MM.1S (cell line): ENCODE measurements at regions not wholly inside any gene's neighbourhood (a gene's known extent, or its start where the extent isn't known, plus 50 kb on each side); places are given as distances from the start of the nearest gene placed in this dataset.

Source experiments
- DNase-seq: peaks from one replicate; pipeline ENCODE4 v3.0.0-alpha.2; 2015
- H2AFZ ChIP-seq: fragments of 300-600 bp; sonication (generic); 2 replicates; pipeline ENCODE4 v1.6.0; 2016; ENCODE audit warnings: antibody characterized with exemption, low read length
- H3F3A ChIP-seq: fragments of 300-600 bp; sonication (generic); 2 replicates; pipeline ENCODE4 v1.6.1; 2016; ENCODE audit warnings: mild to moderate bottlenecking, antibody characterized with exemption, low read length, moderate library complexity, mixed read lengths; ENCODE audit not compliant: insufficient read depth
- H3K27ac ChIP-seq: fragments of 300-600 bp; sonication (generic); 2 replicates; pipeline ENCODE4 v1.5.1; 2016; ENCODE audit warnings: mild to moderate bottlenecking, low read length
- H3K27me3 ChIP-seq: fragments of 300-600 bp; sonication (generic); replicated peaks from 2 replicates; pipeline ENCODE4 v1.6.0; 2016; ENCODE audit warnings: low read length; ENCODE audit not compliant: insufficient read depth
- H3K36me3 ChIP-seq: fragments of 300-600 bp; sonication (generic); replicated peaks from 2 replicates; pipeline ENCODE4 v1.6.1; 2016; ENCODE audit warnings: mild to moderate bottlenecking, low read length, mixed read lengths; ENCODE audit not compliant: insufficient read depth
- H3K4me1 ChIP-seq: fragments of 300-600 bp; sonication (generic); 2 replicates; pipeline ENCODE4 v1.6.1; 2016; ENCODE audit warnings: low read length, mixed read lengths
- H3K4me2 ChIP-seq: fragments of 300-600 bp; sonication (generic); 2 replicates; pipeline ENCODE4 v1.6.0; 2016; ENCODE audit warnings: low read depth, low read length
- H3K4me3 ChIP-seq: fragments of 300-600 bp; sonication (generic); 2 replicates; pipeline ENCODE4 v1.5.1; 2016; ENCODE audit warnings: low read length, mixed read lengths
- H3K79me2 ChIP-seq: fragments of 300-600 bp; sonication (generic); 2 replicates; pipeline ENCODE4 v1.6.1; 2016; ENCODE audit warnings: mixed run types, low read length, mixed read lengths
- H3K9ac ChIP-seq: fragments of 300-600 bp; sonication (generic); 2 replicates; pipeline ENCODE4 v1.6.1; 2016; ENCODE audit warnings: low read length, mixed read lengths
- H3K9me2 ChIP-seq: fragments of 300-600 bp; sonication (generic); replicated peaks from 2 replicates; pipeline ENCODE4 v1.6.1; 2016; ENCODE audit warnings: mild to moderate bottlenecking, low read length, mixed read lengths; ENCODE audit not compliant: insufficient read depth
- H3K9me3 ChIP-seq: fragments of 300-600 bp; sonication (generic); replicated peaks from 2 replicates; pipeline ENCODE4 v1.6.1; 2016; ENCODE audit warnings: mild to moderate bottlenecking, low read length, mixed read lengths; ENCODE audit not compliant: insufficient read depth
- H4K20me1 ChIP-seq: fragments of 300-600 bp; sonication (generic); 2 replicates; pipeline ENCODE4 v1.6.1; 2016; ENCODE audit warnings: mild to moderate bottlenecking, low read length, moderate library complexity, mixed read lengths; ENCODE audit not compliant: insufficient read depth
- EZH2 ChIP-seq: fragments of 300-600 bp; sonication (generic); optimal IDR thresholded peaks from 2 replicates; pipeline ENCODE3; 2017; ENCODE audit warnings: low read depth, mild to moderate bottlenecking, antibody characterized with exemption, low read length, mixed read lengths
- EZH2phosphoT487 ChIP-seq: fragments of 300-600 bp; sonication (generic); IDR thresholded peaks from 2 replicates; pipeline ENCODE4 v1.6.1; 2018; ENCODE audit warnings: antibody characterized with exemption, low read length
- TF ChIP-seq, protein P1 (sequence below): fragments of 300-600 bp; sonication (generic); IDR thresholded peaks from 2 replicates; pipeline ENCODE4 v1.5.1; 2016; ENCODE audit warnings: antibody characterized with exemption, low read length, mixed read lengths

DNA sequence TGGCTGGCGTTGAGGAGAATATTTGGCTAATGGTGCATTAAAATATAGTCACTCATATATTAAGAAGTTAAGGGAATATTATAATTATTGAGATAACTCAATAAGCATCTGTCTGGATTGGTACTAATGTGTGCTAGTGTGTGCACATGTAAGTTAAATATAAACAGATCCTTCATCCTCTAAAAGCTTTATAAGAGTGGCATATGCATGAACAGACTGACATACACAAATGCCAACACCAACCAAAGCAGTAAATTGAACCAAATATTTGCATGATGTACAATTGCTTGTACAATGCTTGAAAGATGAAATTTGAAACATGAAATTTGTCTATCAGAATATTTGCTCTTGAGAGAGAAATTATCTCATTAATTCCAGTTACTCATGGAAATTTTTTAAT is 344.9 kb downstream of the ADGRL2 start:
- DNase-seq, result no peak
- Histone ChIP-seq H3K9me3 (no peaks in the 10 kb centered on the region), H3K27ac (no peak overlapping the region), H3K36me3 (no peaks in the 10 kb centered on the region), H3K4me2 (no peak overlapping the region), H2AFZ (no peak overlapping the region), H3K79me2 (no peaks in the 10 kb centered on the region), H3K27me3 (no peaks in the 10 kb centered on the region), H4K20me1 (no peaks in the 10 kb centered on the region), H3K9ac (no peak overlapping the region), H3K4me3 (no peak overlapping the region), H3K4me1 (no peaks in the 10 kb centered on the region), H3F3A (no peaks in the 10 kb centered on the region), H3K9me2 (no peaks in the 10 kb centered on the region)
- TF ChIP-seq EZH2 (no peak), EZH2phosphoT487 (no peak)
- TF ChIP-seq, protein P1, sequence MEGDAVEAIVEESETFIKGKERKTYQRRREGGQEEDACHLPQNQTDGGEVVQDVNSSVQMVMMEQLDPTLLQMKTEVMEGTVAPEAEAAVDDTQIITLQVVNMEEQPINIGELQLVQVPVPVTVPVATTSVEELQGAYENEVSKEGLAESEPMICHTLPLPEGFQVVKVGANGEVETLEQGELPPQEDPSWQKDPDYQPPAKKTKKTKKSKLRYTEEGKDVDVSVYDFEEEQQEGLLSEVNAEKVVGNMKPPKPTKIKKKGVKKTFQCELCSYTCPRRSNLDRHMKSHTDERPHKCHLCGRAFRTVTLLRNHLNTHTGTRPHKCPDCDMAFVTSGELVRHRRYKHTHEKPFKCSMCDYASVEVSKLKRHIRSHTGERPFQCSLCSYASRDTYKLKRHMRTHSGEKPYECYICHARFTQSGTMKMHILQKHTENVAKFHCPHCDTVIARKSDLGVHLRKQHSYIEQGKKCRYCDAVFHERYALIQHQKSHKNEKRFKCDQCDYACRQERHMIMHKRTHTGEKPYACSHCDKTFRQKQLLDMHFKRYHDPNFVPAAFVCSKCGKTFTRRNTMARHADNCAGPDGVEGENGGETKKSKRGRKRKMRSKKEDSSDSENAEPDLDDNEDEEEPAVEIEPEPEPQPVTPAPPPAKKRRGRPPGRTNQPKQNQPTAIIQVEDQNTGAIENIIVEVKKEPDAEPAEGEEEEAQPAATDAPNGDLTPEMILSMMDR, result no peak

DNA sequence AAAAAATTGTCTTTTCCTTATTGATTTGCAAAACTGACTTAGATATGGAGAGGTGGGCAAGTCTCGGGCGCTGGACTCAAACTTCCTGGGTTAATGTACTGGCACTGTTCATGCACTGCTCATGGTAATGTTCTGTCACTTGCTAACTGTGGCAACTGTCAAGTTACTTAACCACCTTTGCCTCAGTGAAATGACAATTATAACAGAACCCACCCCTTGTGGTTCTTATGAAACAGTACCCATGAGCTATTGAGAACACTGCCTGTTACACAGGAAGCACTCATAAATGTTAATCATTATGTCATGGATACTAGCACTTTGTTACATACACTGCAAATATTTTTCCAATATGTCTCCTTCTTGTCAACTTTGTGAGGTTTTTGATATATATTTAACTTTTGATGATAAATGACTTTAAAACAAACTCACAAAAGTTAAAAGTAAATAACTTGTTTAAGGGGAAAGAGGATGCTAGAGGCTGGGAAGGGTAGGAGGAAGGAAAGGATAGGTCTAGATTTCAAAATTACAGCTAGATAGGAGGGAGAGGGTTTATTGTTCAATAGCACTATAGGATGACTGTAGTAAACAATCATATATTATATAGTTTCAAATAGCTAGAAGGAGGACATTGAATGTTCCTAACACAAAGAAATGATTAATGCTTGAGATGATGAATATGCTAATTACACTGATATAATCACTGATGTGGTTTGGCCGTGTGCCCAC is 342.5 kb downstream of the ADGRL2 start:
- no peak overlapping the region for H3K9ac ChIP-seq
- no peak overlapping the region for H3K27ac ChIP-seq
- DNase-seq, result no peak
- H3K9me2 ChIP-seq, result no peaks in the 10 kb centered on the region
- no peaks in the 10 kb centered on the region for H3K27me3 ChIP-seq
- H3K36me3 ChIP-seq, result no peaks in the 10 kb centered on the region
- no peaks in the 10 kb centered on the region for H4K20me1 ChIP-seq
- no peaks in the 10 kb centered on the region for H3K9me3 ChIP-seq
- H3K4me2 ChIP-seq, result no peak overlapping the region
- no peak for TF ChIP-seq EZH2
- no peak for TF ChIP-seq EZH2phosphoT487
- TF ChIP-seq, protein P1, result no peak
- H3K4me1 ChIP-seq, result no peaks in the 10 kb centered on the region
- no peaks in the 10 kb centered on the region for H3K79me2 ChIP-seq
- H2AFZ ChIP-seq, result no peak overlapping the region
- no peak overlapping the region for H3K4me3 ChIP-seq
- H3F3A ChIP-seq, result no peaks in the 10 kb centered on the region

DNA sequence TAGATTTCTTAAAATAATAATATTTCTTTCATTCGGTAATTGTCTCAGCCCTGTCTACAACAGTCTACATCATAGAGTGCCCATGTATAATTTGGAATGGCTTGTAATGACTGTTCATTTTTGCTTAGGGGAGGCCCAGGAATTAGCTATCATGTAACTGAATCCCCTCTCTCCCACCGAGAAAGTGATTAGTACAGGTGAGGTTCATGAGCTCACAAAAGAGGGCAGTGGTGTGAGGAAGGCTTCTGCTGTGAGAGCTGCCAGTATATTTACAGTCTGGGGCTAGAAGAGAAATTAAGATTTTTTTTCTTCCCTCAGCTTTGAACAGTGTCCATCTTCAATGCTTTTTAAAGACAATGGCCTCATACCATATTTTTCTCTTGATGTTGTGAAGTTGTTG is 340.7 kb downstream of the ADGRL2 start:
- no peaks in the 10 kb centered on the region for H3K9me3 ChIP-seq
- H3K36me3 ChIP-seq, result no peaks in the 10 kb centered on the region
- no peaks in the 10 kb centered on the region for H4K20me1 ChIP-seq
- H3K79me2 ChIP-seq, result no peaks in the 10 kb centered on the region
- H3K4me1 ChIP-seq, result no peaks in the 10 kb centered on the region
- H3K4me3 ChIP-seq, result no peak overlapping the region
- no peaks in the 10 kb centered on the region for H3K27me3 ChIP-seq
- H3K4me2 ChIP-seq, result no peak overlapping the region
- TF ChIP-seq EZH2 (no peak), EZH2phosphoT487 (no peak)
- TF ChIP-seq, protein P1, result no peak
- no peaks in the 10 kb centered on the region for H3F3A ChIP-seq
- H2AFZ ChIP-seq, result no peak overlapping the region
- H3K27ac ChIP-seq, result no peak overlapping the region
- H3K9me2 ChIP-seq, result no peaks in the 10 kb centered on the region
- no peak for DNase-seq
- no peak overlapping the region for H3K9ac ChIP-seq
